CD4-positive, CD25-positive, alpha-beta regulatory T cell (primary cell): ENCODE measurements at regions not wholly inside any gene's neighbourhood (a gene's known extent, or its start where the extent isn't known, plus 50 kb on each side); places are given as distances from the start of the nearest gene placed in this dataset.

Experiments
- ATAC-seq, 2 donors: fragments of 150-1000 bp; cut with Tn5 transposase; one replicate each; pipeline ENCODE4 v1.10.0; 2021; ENCODE audit warnings: low read depth in 2 of 2, moderate number of reproducible peaks in 2 of 2, moderate library complexity in 1 of 2
- DNase-seq, 3 donors: peaks; one replicate each; pipeline versions ENCODE4 v3.0.0 to v3.0.0-alpha.2; 2012 to 2022; ENCODE audit warnings: mixed read lengths in 1 of 3
- H3K27ac ChIP-seq: one replicate; pipeline ENCODE4 v1.7.0; 2013; ENCODE audit warnings: mild to moderate bottlenecking, low read length; ENCODE audit not compliant: insufficient read depth, poor library complexity, severe bottlenecking
- H3K27me3 ChIP-seq: one replicate; pipeline ENCODE4 v1.7.0; 2013; ENCODE audit warnings: low read length; ENCODE audit not compliant: control insufficient read depth, insufficient read depth
- H3K36me3 ChIP-seq: one replicate; pipeline ENCODE4 v1.7.0; 2013; ENCODE audit warnings: mild to moderate bottlenecking, low read length, moderate library complexity; ENCODE audit not compliant: control insufficient read depth, insufficient read depth
- H3K4me1 ChIP-seq: 2 replicates; pipeline ENCODE4 v1.7.0; 2013; ENCODE audit warnings: mild to moderate bottlenecking, low read length; ENCODE audit not compliant: insufficient read depth, control insufficient read depth, poor library complexity, severe bottlenecking
- H3K4me3 ChIP-seq: one replicate; pipeline ENCODE4 v1.7.0; 2013; ENCODE audit warnings: low read depth, mild to moderate bottlenecking, low read length, moderate library complexity
- H3K9me3 ChIP-seq, 2 experiments: 1 replicate in 1 of 2; 2 replicates in 1 of 2; pipeline ENCODE4 v1.7.0; 2013; ENCODE audit warnings: low read length in 2 of 2, mild to moderate bottlenecking in 1 of 2, moderate library complexity in 1 of 2; ENCODE audit not compliant: control insufficient read depth in 2 of 2
- H3K27ac Mint-ChIP-seq, 3 donors: one replicate each; pipeline ENCODE4 v1.8.0; 2020 to 2022; ENCODE audit warnings: mild to moderate bottlenecking in 3 of 3, mixed read lengths in 3 of 3, moderate library complexity in 2 of 3
- H3K27me3 Mint-ChIP-seq: one replicate; pipeline ENCODE4 v1.8.0; 2022; ENCODE audit warnings: mild to moderate bottlenecking, mixed read lengths
- H3K36me3 Mint-ChIP-seq: one replicate; pipeline ENCODE4 v1.8.0; 2020; ENCODE audit warnings: mixed read lengths
- H3K4me1 Mint-ChIP-seq, 4 donors: one replicate each; pipeline ENCODE4 v1.8.0; 2020 to 2022; ENCODE audit warnings: mixed read lengths in 4 of 4, mild to moderate bottlenecking in 1 of 4
- H3K4me3 Mint-ChIP-seq, 4 donors: one replicate each; pipeline ENCODE4 v1.8.0; 2020 to 2022; ENCODE audit warnings: mild to moderate bottlenecking in 4 of 4, mixed read lengths in 4 of 4, moderate library complexity in 3 of 4
- H3K9me3 Mint-ChIP-seq, 7 donors: one replicate each; pipeline ENCODE4 v1.8.0; 2020 to 2022; ENCODE audit warnings: mixed read lengths in 7 of 7, mild to moderate bottlenecking in 3 of 7, moderate library complexity in 2 of 7

DNA sequence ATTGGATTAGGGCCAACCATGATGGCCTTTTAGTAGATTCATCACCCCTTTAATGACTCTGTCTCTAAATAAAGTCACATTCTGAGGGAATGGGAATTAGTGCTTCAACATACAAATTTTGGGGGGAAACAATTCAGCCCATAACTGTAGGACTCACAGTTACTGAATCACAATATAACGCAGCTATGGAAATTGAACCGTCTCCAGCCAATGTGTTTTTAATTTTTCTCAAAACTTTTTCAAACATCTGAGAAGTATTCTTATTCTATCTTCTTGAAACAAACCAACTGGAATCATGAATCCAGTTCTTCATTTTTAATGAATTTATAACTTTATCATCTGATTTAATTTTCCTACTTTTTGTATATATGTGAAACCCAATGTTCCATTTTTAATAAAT is 373.1 kb upstream of the SYT4 start:
- Mint-ChIP-seq H3K27ac (no peak overlapping the region), H3K27me3 (no peaks in the 10 kb centered on the region), H3K36me3 (no peaks in the 10 kb centered on the region), H3K4me3 (no peak overlapping the region), H3K9me3 (peaks cover 0 to 21% (median 7%) of the 10 kb centered on the region in 7 donors), H3K4me1 (no peaks in the 10 kb centered on the region)
- Histone ChIP-seq H3K9me3 (no peaks in the 10 kb centered on the region), H3K4me1 (no peaks in the 10 kb centered on the region), H3K4me3 (no peak overlapping the region), H3K27ac (no peak overlapping the region), H3K36me3 (no peaks in the 10 kb centered on the region), H3K27me3 (no peaks in the 10 kb centered on the region)
- ATAC-seq (no peak), DNase-seq (no peak)

GRCh38 chr18:43651057-43651456 is 373.8 kb upstream of the SYT4 start:
- H3K9me3 Mint-ChIP-seq = peaks cover 0 to 22% (median 6%) of the 10 kb centered on the region in 7 donors
- no peaks in the 10 kb centered on the region for H3K27me3 Mint-ChIP-seq
- Histone ChIP-seq H3K4me3 (no peak overlapping the region), H3K36me3 (no peaks in the 10 kb centered on the region), H3K27ac (no peak overlapping the region), H3K9me3 (no peaks in the 10 kb centered on the region), H3K4me1 (no peaks in the 10 kb centered on the region), H3K27me3 (no peaks in the 10 kb centered on the region)
- DNase-seq (no peak), ATAC-seq (no peak)
- H3K4me3 Mint-ChIP-seq = no peak overlapping the region
- no peaks in the 10 kb centered on the region for H3K4me1 Mint-ChIP-seq
- H3K36me3 Mint-ChIP-seq = no peaks in the 10 kb centered on the region
- H3K27ac Mint-ChIP-seq = no peak overlapping the region

- Mint-ChIP-seq H3K27me3 (no peaks in the 10 kb centered on the region), H3K9me3 (peaks cover 1 to 19% (median 7%) of the 10 kb centered on the region in 7 donors), H3K27ac (no peak overlapping the region), H3K4me1 (no peaks in the 10 kb centered on the region), H3K4me3 (no peak overlapping the region), H3K36me3 (no peaks in the 10 kb centered on the region)
- H3K27me3 ChIP-seq = no peaks in the 10 kb centered on the region
- H3K4me3 ChIP-seq = no peak overlapping the region
- H3K4me1 ChIP-seq = no peaks in the 10 kb centered on the region
- DNase-seq = no peak
- no peak overlapping the region for H3K27ac ChIP-seq
- no peaks in the 10 kb centered on the region for H3K36me3 ChIP-seq
- H3K9me3 ChIP-seq = no peaks in the 10 kb centered on the region
- ATAC-seq = no peak
These were observed 379.3 kb upstream of the SYT4 start for GRCh38 chr18:43656547-43656946.

DNA sequence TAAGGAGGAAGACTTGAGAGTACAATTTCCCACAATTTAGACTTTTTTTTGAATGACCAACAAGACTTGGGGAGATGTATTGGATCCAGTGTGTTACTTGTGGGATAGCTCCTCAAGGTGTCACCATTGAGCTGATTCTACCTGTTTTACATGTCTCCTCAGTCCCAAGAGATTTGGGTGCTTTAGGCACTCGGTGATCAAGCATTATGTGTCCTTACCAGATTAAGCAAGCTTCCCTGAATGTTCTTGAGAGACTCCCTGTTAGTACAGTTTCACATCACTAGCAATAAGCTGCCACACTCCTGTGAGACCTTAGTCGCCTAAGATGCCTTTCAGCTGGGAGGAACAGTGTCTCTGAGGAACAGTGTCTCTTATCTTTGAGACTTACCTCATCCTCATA is 384.3 kb upstream of the SYT4 start:
- Mint-ChIP-seq H3K27me3 (no peaks in the 10 kb centered on the region), H3K4me3 (no peak overlapping the region), H3K27ac (no peak overlapping the region), H3K36me3 (no peaks in the 10 kb centered on the region), H3K4me1 (no peaks in the 10 kb centered on the region), H3K9me3 (peaks cover 0 to 7% (median 5%) of the 10 kb centered on the region in 7 donors)
- Histone ChIP-seq H3K4me1 (no peaks in the 10 kb centered on the region), H3K9me3 (no peaks in the 10 kb centered on the region), H3K27ac (no peak overlapping the region), H3K36me3 (no peaks in the 10 kb centered on the region), H3K4me3 (no peak overlapping the region), H3K27me3 (no peaks in the 10 kb centered on the region)
- no peak for DNase-seq
- no peak for ATAC-seq

DNA sequence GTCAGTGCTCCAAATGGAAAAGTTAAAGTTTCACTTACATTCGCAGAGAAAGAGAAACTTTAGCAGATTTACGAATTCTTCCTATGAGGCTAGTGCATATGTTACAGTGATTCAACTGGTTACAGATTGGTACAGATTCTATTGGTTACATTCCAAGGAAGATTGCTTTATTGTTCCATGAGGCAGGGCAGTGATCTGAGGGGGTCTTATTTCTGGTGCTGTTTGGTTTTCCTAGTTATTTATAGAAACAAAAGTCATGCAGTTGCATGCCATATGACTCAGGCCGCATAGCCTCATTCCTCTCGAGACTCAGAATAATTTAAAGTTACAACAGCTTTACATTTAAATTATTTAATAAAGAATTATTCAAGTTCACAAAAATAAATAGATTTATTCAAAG is 385.4 kb upstream of the SYT4 start:
- Mint-ChIP-seq H3K27ac (no peak overlapping the region), H3K36me3 (no peaks in the 10 kb centered on the region), H3K9me3 (peaks cover 0 to 8% (median 4%) of the 10 kb centered on the region in 7 donors), H3K4me1 (no peaks in the 10 kb centered on the region), H3K4me3 (no peak overlapping the region), H3K27me3 (no peaks in the 10 kb centered on the region)
- no peak for DNase-seq
- H3K4me3 ChIP-seq = no peak overlapping the region
- H3K9me3 ChIP-seq = no peaks in the 10 kb centered on the region
- H3K36me3 ChIP-seq = no peaks in the 10 kb centered on the region
- ATAC-seq = no peak
- no peaks in the 10 kb centered on the region for H3K27me3 ChIP-seq
- no peak overlapping the region for H3K27ac ChIP-seq
- H3K4me1 ChIP-seq = no peaks in the 10 kb centered on the region

DNA sequence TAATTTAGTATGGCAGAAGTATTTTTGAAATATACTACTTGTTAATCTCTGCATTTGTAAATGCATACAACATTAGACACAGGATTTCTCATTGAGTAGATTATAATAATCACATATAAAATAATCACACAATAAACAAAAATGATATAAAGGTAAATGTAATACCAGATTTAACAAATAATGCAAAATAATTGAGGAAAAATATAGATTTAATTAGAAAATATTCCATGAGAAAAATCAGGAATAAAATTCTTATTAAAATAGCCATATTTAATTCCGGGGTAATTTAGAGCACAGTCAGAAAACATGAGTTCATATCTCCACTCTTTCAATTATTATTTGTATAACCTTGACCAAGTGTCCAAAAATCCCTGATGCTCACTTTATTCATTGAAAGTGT is 385.9 kb upstream of the SYT4 start:
- no peak overlapping the region for H3K4me3 ChIP-seq
- Mint-ChIP-seq H3K27ac (no peak overlapping the region), H3K36me3 (no peaks in the 10 kb centered on the region), H3K4me3 (no peak overlapping the region), H3K27me3 (no peaks in the 10 kb centered on the region), H3K9me3 (peaks cover 0 to 8% (median 2%) of the 10 kb centered on the region in 7 donors), H3K4me1 (no peaks in the 10 kb centered on the region)
- no peaks in the 10 kb centered on the region for H3K36me3 ChIP-seq
- H3K27ac ChIP-seq = no peak overlapping the region
- ATAC-seq (no peak), DNase-seq (no peak)
- H3K9me3 ChIP-seq = no peaks in the 10 kb centered on the region
- H3K4me1 ChIP-seq = no peaks in the 10 kb centered on the region
- no peaks in the 10 kb centered on the region for H3K27me3 ChIP-seq

- Histone ChIP-seq H3K4me1 (no peaks in the 10 kb centered on the region), H3K27me3 (no peaks in the 10 kb centered on the region), H3K27ac (no peak overlapping the region), H3K9me3 (no peaks in the 10 kb centered on the region), H3K36me3 (no peaks in the 10 kb centered on the region), H3K4me3 (no peak overlapping the region)
- H3K36me3 Mint-ChIP-seq = no peaks in the 10 kb centered on the region
- DNase-seq = no peak
- ATAC-seq = no peak
- H3K4me1 Mint-ChIP-seq = no peaks in the 10 kb centered on the region
- peaks cover 0 to 12% (median 2%) of the 10 kb centered on the region in 7 donors for H3K9me3 Mint-ChIP-seq
- H3K27ac Mint-ChIP-seq = no peak overlapping the region
- H3K4me3 Mint-ChIP-seq = no peak overlapping the region
- no peaks in the 10 kb centered on the region for H3K27me3 Mint-ChIP-seq
These were observed 387.3 kb upstream of the SYT4 start for GRCh38 chr18:43664487-43665008.

DNA sequence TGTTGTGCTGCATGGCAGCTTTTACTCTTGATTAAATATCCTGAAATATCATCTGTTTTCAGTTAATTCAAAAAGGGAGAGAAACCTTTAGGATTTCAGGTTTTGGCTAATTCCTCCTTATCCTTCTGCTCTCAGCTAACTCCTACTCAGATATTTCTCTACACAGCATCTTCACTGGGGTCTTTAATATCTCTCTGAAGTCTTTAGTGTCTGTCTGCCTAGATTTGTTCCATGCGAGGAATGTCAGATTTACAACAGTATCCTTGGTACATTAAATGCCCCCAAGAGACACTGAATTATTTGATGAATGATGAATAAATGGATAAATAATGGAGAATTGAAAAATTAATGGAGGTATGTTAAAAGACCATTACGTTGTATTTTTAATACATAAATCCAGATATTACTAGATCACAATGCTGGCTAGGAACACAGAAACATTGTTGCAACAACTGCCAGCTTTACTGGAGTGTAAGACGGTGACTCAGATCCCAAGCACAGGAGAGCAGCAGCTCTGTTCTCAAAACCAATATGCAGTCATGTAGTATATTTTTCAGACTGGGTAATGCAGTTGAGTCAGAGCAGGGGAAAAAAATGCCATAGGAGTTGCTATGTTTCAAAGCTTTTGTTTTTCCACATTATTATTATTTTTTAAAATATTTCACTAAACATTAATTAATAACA is 388.0 kb upstream of the SYT4 start:
- H3K4me1 Mint-ChIP-seq = no peaks in the 10 kb centered on the region
- no peak for DNase-seq
- no peak overlapping the region for H3K27ac Mint-ChIP-seq
- H3K27me3 Mint-ChIP-seq = no peaks in the 10 kb centered on the region
- Histone ChIP-seq H3K9me3 (no peaks in the 10 kb centered on the region), H3K4me1 (no peaks in the 10 kb centered on the region), H3K36me3 (no peaks in the 10 kb centered on the region), H3K27ac (no peak overlapping the region), H3K4me3 (no peak overlapping the region), H3K27me3 (no peaks in the 10 kb centered on the region)
- no peak for ATAC-seq
- no peaks in the 10 kb centered on the region for H3K36me3 Mint-ChIP-seq
- no peak overlapping the region for H3K4me3 Mint-ChIP-seq
- peaks cover 0 to 11% (median 2%) of the 10 kb centered on the region in 7 donors for H3K9me3 Mint-ChIP-seq
